Liver (tissue), 3 donors: ENCODE measurements at regions not wholly inside any gene's neighbourhood (a gene's known extent, or its start where the extent isn't known, plus 50 kb on each side); places are given as distances from the start of the nearest gene placed in this dataset.

ENCODE experiments used
- EGR1 ChIP-seq, 2 donors: IDR thresholded peaks; 2 replicates each; pipeline ENCODE4 v1.6.1; 2016 to 2018; ENCODE audit warnings: antibody characterized with exemption in 2 of 2, low read depth in 2 of 2
- FOXA1 ChIP-seq: IDR thresholded peaks from 2 replicates; pipeline ENCODE4 v1.6.1; 2016; ENCODE audit warnings: antibody characterized with exemption
- HNF4A ChIP-seq, 2 donors: conservative IDR thresholded peaks; 2 replicates each; pipeline ENCODE4 v1.6.1; 2016; ENCODE audit warnings: antibody characterized with exemption in 2 of 2, mild to moderate bottlenecking in 2 of 2
- JUND ChIP-seq, 2 donors: IDR thresholded peaks; 2 replicates each; pipeline ENCODE4 v1.6.1; 2016; ENCODE audit warnings: antibody characterized with exemption in 2 of 2
- RAD21 ChIP-seq, 2 donors: IDR thresholded peaks; 2 replicates each; pipeline ENCODE4 v1.6.1; 2016; ENCODE audit warnings: antibody characterized with exemption in 2 of 2, mild to moderate bottlenecking in 2 of 2
- TAF1 ChIP-seq: conservative IDR thresholded peaks from 2 replicates; pipeline ENCODE4 v1.6.1; 2016; ENCODE audit warnings: antibody characterized with exemption, mild to moderate bottlenecking
- YY1 ChIP-seq: IDR thresholded peaks from 2 replicates; pipeline ENCODE4 v1.6.1; 2016; ENCODE audit warnings: antibody characterized with exemption, mild to moderate bottlenecking
- TF ChIP-seq, protein P1 (sequence below): fragments of 150-350 bp; IDR thresholded peaks from 2 replicates; pipeline ENCODE4 v1.5.1; 2017; ENCODE audit warnings: improper control_type of control experiment, low read depth, low read length; ENCODE audit not compliant: missing input control
- TF ChIP-seq, protein P2 (sequence below): IDR thresholded peaks from 2 replicates; pipeline ENCODE4 v1.6.1; 2016; ENCODE audit warnings: antibody characterized with exemption, mild to moderate bottlenecking
- TF ChIP-seq, protein P3 (sequence below): IDR thresholded peaks from 2 replicates; pipeline ENCODE4 v1.6.1; 2016; ENCODE audit warnings: antibody characterized with exemption
- TF ChIP-seq, protein P4 (sequence below): IDR thresholded peaks from 2 replicates; pipeline ENCODE4 v1.6.1; 2016; ENCODE audit warnings: antibody characterized with exemption
- TF ChIP-seq, protein P5 (sequence below): IDR thresholded peaks from 2 replicates; pipeline ENCODE4 v1.6.1; 2016; ENCODE audit warnings: antibody characterized with exemption
- donor health status: healthy.
- donor health status: healthy.

DNA sequence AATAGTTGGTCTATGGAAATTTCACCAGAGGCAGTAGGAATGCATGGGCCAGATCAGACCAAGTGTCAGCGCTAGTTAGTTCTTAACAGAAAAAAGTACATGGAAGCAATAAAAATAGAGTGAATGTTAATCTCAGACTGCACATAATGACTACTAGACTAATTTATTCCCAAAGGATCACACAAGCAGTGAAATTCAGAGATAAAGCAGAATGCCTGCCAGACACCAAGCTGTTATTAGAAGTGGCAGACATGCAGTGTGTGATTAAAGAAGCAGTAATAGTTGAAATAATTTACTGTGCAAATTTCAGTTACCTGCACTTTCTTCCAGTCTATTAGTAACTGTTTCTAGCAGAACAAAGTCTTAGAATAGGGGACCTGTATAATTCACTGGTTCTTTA, 1024.2 kb downstream of the CDH9 start:
- TF ChIP-seq, protein P1, sequence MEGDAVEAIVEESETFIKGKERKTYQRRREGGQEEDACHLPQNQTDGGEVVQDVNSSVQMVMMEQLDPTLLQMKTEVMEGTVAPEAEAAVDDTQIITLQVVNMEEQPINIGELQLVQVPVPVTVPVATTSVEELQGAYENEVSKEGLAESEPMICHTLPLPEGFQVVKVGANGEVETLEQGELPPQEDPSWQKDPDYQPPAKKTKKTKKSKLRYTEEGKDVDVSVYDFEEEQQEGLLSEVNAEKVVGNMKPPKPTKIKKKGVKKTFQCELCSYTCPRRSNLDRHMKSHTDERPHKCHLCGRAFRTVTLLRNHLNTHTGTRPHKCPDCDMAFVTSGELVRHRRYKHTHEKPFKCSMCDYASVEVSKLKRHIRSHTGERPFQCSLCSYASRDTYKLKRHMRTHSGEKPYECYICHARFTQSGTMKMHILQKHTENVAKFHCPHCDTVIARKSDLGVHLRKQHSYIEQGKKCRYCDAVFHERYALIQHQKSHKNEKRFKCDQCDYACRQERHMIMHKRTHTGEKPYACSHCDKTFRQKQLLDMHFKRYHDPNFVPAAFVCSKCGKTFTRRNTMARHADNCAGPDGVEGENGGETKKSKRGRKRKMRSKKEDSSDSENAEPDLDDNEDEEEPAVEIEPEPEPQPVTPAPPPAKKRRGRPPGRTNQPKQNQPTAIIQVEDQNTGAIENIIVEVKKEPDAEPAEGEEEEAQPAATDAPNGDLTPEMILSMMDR = no peak
- TF ChIP-seq EGR1 (IDR thresholded peaks at IDR 0.05; ENCODE audit: low read depth in 2 of 2) (no peak), TAF1 (no peak), YY1 (no peak), JUND (IDR thresholded peaks at IDR 0.05) (no peak), FOXA1 (no peak), RAD21 (IDR thresholded peaks at IDR 0.05) (no peak), HNF4A (conservative IDR thresholded peaks at IDR 0.05) (no peak)
- TF ChIP-seq, protein P2, sequence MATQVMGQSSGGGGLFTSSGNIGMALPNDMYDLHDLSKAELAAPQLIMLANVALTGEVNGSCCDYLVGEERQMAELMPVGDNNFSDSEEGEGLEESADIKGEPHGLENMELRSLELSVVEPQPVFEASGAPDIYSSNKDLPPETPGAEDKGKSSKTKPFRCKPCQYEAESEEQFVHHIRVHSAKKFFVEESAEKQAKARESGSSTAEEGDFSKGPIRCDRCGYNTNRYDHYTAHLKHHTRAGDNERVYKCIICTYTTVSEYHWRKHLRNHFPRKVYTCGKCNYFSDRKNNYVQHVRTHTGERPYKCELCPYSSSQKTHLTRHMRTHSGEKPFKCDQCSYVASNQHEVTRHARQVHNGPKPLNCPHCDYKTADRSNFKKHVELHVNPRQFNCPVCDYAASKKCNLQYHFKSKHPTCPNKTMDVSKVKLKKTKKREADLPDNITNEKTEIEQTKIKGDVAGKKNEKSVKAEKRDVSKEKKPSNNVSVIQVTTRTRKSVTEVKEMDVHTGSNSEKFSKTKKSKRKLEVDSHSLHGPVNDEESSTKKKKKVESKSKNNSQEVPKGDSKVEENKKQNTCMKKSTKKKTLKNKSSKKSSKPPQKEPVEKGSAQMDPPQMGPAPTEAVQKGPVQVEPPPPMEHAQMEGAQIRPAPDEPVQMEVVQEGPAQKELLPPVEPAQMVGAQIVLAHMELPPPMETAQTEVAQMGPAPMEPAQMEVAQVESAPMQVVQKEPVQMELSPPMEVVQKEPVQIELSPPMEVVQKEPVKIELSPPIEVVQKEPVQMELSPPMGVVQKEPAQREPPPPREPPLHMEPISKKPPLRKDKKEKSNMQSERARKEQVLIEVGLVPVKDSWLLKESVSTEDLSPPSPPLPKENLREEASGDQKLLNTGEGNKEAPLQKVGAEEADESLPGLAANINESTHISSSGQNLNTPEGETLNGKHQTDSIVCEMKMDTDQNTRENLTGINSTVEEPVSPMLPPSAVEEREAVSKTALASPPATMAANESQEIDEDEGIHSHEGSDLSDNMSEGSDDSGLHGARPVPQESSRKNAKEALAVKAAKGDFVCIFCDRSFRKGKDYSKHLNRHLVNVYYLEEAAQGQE = no peak
- TF ChIP-seq, protein P3, sequence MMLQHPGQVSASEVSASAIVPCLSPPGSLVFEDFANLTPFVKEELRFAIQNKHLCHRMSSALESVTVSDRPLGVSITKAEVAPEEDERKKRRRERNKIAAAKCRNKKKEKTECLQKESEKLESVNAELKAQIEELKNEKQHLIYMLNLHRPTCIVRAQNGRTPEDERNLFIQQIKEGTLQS = no peak
- TF ChIP-seq, protein P4, sequence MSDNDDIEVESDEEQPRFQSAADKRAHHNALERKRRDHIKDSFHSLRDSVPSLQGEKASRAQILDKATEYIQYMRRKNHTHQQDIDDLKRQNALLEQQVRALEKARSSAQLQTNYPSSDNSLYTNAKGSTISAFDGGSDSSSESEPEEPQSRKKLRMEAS = no peak
- TF ChIP-seq, protein P5, sequence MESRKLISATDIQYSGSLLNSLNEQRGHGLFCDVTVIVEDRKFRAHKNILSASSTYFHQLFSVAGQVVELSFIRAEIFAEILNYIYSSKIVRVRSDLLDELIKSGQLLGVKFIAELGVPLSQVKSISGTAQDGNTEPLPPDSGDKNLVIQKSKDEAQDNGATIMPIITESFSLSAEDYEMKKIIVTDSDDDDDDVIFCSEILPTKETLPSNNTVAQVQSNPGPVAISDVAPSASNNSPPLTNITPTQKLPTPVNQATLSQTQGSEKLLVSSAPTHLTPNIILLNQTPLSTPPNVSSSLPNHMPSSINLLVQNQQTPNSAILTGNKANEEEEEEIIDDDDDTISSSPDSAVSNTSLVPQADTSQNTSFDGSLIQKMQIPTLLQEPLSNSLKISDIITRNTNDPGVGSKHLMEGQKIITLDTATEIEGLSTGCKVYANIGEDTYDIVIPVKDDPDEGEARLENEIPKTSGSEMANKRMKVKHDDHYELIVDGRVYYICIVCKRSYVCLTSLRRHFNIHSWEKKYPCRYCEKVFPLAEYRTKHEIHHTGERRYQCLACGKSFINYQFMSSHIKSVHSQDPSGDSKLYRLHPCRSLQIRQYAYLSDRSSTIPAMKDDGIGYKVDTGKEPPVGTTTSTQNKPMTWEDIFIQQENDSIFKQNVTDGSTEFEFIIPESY = no peak
